ENCODE measurements at regions not wholly inside any gene's neighbourhood (a gene's known extent, or its start where the extent isn't known, plus 50 kb on each side); places are given as distances from the start of the nearest gene placed in this dataset.

GRCh38 chrX:5194806-5195205 lies 1033.9 kb downstream of the NLGN4X start:
- no peak for TF ChIP-seq CTCF (IDR thresholded peaks at IDR 0.05)
- TF ChIP-seq POLR2A (IDR thresholded peaks at IDR 0.05) = no peak
- intact Hi-C loops (cut with DNase I; ENCODE audit: low total_unique reads) = no loop called here
- 67 to 76% methylated on average over 4 of the region's 4 CpGs for WGBS, 2 donors
- no peak overlapping the region for H3K4me3 ChIP-seq (ENCODE audit: low read depth, poor library complexity, severe bottlenecking)
- no peak for DNase-seq (ENCODE audit: low spot score in 2 of 2)

GRCh38 chrX:5180135-5180741 lies 1048.4 kb downstream of the NLGN4X start:
- no peak overlapping the region for H3K4me3 ChIP-seq (ENCODE audit: low read depth, poor library complexity, severe bottlenecking)
- no peak for DNase-seq (ENCODE audit: low spot score in 2 of 2)
- TF ChIP-seq POLR2A (IDR thresholded peaks at IDR 0.05) (no peak), CTCF (IDR thresholded peaks at IDR 0.05) (no peak)
- WGBS, 2 donors = 59 to 60% methylated on average over 12 of the region's 12 CpGs
- intact Hi-C loops (cut with DNase I; ENCODE audit: low total_unique reads) = no loop called here

- intact Hi-C loops (cut with DNase I; ENCODE audit: low total_unique reads) = no loop called here
- no peak overlapping the region for H3K4me3 ChIP-seq (ENCODE audit: low read depth, poor library complexity, severe bottlenecking)
- TF ChIP-seq CTCF (IDR thresholded peaks at IDR 0.05) (no peak), POLR2A (IDR thresholded peaks at IDR 0.05) (no peak)
- 33 to 40% methylated on average over 1 of the region's 1 CpG for WGBS, 2 donors
- no peak for DNase-seq (ENCODE audit: low spot score in 2 of 2)
Measured at GRCh38 chrX:5176766-5177165, 1051.9 kb downstream of the NLGN4X start.

GRCh38 chrX:5163663-5164062 lies 1065.0 kb downstream of the NLGN4X start:
- no peak overlapping the region for H3K4me3 ChIP-seq (ENCODE audit: low read depth, poor library complexity, severe bottlenecking)
- no peak for TF ChIP-seq POLR2A (IDR thresholded peaks at IDR 0.05)
- 81 to 96% methylated on average over 1 of the region's 1 CpG for WGBS, 2 donors
- intact Hi-C loops (cut with DNase I; ENCODE audit: low total_unique reads) = no loop called here
- no peak for DNase-seq (ENCODE audit: low spot score in 2 of 2)

- no peak for DNase-seq (ENCODE audit: low spot score in 2 of 2)
- TF ChIP-seq POLR2A (IDR thresholded peaks at IDR 0.05) (no peak), CTCF (IDR thresholded peaks at IDR 0.05) (no peak)
- intact Hi-C loops (cut with DNase I; ENCODE audit: low total_unique reads) = no loop called here
- WGBS, 2 donors = 18 to 23% methylated on average over 3 of the region's 3 CpGs
- H3K4me3 ChIP-seq (ENCODE audit: low read depth, poor library complexity, severe bottlenecking) = no peak overlapping the region
Measured at GRCh38 chrX:5155301-5155700, 1073.4 kb downstream of the NLGN4X start.

DNA sequence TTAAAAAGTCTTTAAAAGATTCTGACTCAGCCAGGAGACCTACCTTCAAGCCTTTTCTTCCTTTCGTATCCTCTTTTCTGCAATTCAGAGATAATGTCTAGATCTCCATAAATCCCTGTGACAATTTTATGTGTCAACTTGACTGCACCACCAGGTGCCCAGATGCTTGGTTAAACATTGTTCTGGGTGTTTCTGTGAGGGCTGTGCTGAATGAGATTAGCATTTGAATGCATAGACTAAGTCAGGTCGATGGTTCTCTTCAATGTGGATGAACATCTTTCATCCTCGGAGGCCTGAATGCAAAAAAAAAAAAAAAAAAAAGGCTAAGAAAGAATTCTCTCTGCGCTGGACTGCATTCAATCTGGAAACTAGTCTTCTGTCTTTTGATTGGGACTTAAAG lies 1082.7 kb downstream of the NLGN4X start:
- intact Hi-C loops (cut with DNase I; ENCODE audit: low total_unique reads) = no loop called here

More for the DNA sequence above, 1082.7 kb downstream of the NLGN4X start:
- H3K4me3 ChIP-seq (ENCODE audit: low read depth, poor library complexity, severe bottlenecking) = no peak overlapping the region
- 68 to 71% methylated on average over 4 of the region's 4 CpGs for WGBS, 2 donors
- no peak for DNase-seq (ENCODE audit: low spot score in 2 of 2)
- TF ChIP-seq CTCF (IDR thresholded peaks at IDR 0.05) = no peak
- TF ChIP-seq POLR2A (IDR thresholded peaks at IDR 0.05) = no peak

All from lower leg skin (tissue), 4 donors.